ENCODE measurements at regions not wholly inside any gene's neighbourhood (a gene's known extent, or its start where the extent isn't known, plus 50 kb on each side); places are given as distances from the start of the nearest gene placed in this dataset.

GRCh38 chr10:78514459-78514858 is 480.8 kb downstream of the RPS24 start:
- FAIRE-seq = no peak
- no peak for ATAC-seq
- H3K4me3 ChIP-seq = no peak overlapping the region
- H3K27ac ChIP-seq = no peak overlapping the region
- H3K36me3 ChIP-seq = no peaks in the 10 kb centered on the region
- H3K9me3 ChIP-seq = no peaks in the 10 kb centered on the region
- 84 to 92% methylated on average over 4 of the region's 4 CpGs for WGBS, 2 donors
- no peak for DNase-seq
- TF ChIP-seq CTCF (IDR thresholded peaks at IDR 0.05) = no peak
- no peaks in the 10 kb centered on the region for H3K4me1 ChIP-seq
- H3K27me3 ChIP-seq = no peaks in the 10 kb centered on the region
- intact Hi-C loops (cut with DNase I) = no loop called here

DNA sequence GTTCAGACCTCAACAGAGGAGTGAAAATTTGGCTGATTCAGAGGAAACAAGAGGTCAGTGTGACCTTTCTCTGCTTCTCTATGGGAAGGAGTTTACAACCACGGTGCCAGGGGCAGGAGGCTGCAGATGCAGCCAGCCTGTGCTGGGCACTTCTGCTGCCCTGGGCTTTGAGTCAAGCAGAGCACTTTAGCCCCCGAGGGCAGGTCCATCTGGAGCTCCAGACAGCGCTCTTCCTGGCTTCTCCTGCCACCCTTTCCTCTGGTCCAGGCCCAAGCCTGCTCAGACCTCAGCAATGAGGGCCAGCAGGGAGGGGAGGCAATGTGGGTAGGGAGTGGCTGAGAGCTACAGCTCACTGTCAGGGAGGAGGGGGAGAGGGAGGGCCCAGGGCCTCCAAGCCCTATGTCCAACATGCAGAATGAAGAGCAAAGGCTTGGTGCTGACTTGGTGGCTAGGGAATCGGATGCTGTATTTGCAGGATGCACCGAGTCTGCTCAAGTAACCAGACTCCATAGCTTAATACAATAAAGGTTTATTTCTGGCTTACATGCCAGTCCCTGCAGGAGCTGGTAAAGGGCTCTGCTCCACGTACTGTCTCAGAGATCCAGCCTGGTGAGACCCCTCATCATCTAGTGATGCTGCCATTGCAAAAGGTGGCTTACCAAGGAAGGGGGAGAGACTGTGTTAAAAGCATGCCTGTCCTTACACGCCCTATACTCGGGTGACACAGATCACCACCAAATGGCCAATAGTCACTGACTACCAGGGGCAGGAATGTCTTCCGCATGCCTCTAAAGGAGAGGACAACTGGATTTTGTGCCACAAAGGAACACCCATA is 481.6 kb downstream of the RPS24 start:
- H3K27ac ChIP-seq = no peak overlapping the region
- no peak for TF ChIP-seq CTCF (IDR thresholded peaks at IDR 0.05)
- ATAC-seq = peak in 1 of 4 donors; percentile 42
- H3K4me1 ChIP-seq = no peaks in the 10 kb centered on the region
- no peak for FAIRE-seq
- no peaks in the 10 kb centered on the region for H3K36me3 ChIP-seq
- H3K4me3 ChIP-seq = no peak overlapping the region
- no peaks in the 10 kb centered on the region for H3K9me3 ChIP-seq
- 84 to 88% methylated on average over 9 of the region's 9 CpGs for WGBS, 2 donors
- intact Hi-C loops (cut with DNase I) = no loop called here
- no peaks in the 10 kb centered on the region for H3K27me3 ChIP-seq
- DNase-seq = no peak

GRCh38 chr10:78515873-78516153 is 482.1 kb downstream of the RPS24 start:
- WGBS, 2 donors = 86 to 96% methylated on average over 1 of the region's 1 CpG
- Histone ChIP-seq H3K36me3 (no peaks in the 10 kb centered on the region), H3K9me3 (no peaks in the 10 kb centered on the region), H3K4me3 (no peak overlapping the region), H3K4me1 (no peaks in the 10 kb centered on the region), H3K27me3 (no peaks in the 10 kb centered on the region), H3K27ac (no peak overlapping the region)
- TF ChIP-seq CTCF (IDR thresholded peaks at IDR 0.05) = no peak
- intact Hi-C loops (cut with DNase I) = no loop called here
- no peak for DNase-seq
- ATAC-seq = no peak
- FAIRE-seq = no peak

GRCh38 chr10:78516236-78516635 is 482.6 kb downstream of the RPS24 start:
- no peak for FAIRE-seq

More at GRCh38 chr10:78516236-78516635, 482.6 kb downstream of the RPS24 start:
- H3K27me3 ChIP-seq = no peaks in the 10 kb centered on the region
- H3K4me3 ChIP-seq = no peak overlapping the region
- 87 to 90% methylated on average over 3 of the region's 3 CpGs for WGBS, 2 donors
- ATAC-seq (no peak), DNase-seq (no peak)
- intact Hi-C loops (cut with DNase I) = no loop called here
- H3K4me1 ChIP-seq = no peaks in the 10 kb centered on the region
- no peaks in the 10 kb centered on the region for H3K36me3 ChIP-seq
- TF ChIP-seq CTCF (IDR thresholded peaks at IDR 0.05) = no peak
- no peaks in the 10 kb centered on the region for H3K9me3 ChIP-seq
- no peak overlapping the region for H3K27ac ChIP-seq

Data from pancreas (tissue), 10 donors.